ENCODE measurements at regions not wholly inside any gene's neighbourhood (a gene's known extent, or its start where the extent isn't known, plus 50 kb on each side); places are given as distances from the start of the nearest gene placed in this dataset.

DNA sequence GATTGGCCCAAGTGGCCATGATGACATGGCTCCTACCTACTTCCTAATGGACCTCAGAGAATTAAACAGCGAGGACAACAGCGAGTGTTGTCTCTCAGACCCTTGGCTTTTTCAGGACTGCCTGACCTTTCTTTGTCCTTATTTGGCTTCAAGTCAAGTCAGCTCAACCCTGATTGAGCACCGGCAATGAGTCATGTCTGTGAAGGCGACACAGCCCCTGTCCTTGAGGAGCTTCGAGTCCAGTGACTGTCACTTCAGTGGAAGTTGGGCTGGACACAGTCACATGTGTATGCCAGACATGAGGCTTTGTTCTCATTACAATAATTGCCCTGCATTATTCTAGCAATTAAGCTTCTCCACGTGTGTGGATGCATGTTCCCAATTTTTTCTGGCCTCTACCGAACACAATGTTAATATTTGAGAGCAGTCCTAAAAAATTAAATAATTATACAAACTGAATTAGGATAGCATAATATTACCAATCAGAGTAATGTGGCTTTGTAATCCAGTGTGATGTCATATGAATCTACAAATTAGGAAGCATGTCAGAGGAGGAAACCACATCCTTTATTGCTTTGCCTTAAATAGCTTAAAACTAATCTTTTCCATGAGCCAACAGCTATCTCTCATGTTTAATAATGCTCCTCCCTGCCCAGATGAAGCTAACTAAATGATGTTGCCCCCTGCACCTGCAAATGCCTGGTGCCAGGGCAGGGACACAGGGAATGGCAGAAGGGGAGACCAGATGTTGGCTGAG, 178.6 kb downstream of the CDH26 start:
- no peak overlapping the region for H3K4me3 ChIP-seq (ENCODE audit: low read depth, low read length)
- DNase-seq (ENCODE audit: low read depth), result no peak
- TF ChIP-seq, protein P1, sequence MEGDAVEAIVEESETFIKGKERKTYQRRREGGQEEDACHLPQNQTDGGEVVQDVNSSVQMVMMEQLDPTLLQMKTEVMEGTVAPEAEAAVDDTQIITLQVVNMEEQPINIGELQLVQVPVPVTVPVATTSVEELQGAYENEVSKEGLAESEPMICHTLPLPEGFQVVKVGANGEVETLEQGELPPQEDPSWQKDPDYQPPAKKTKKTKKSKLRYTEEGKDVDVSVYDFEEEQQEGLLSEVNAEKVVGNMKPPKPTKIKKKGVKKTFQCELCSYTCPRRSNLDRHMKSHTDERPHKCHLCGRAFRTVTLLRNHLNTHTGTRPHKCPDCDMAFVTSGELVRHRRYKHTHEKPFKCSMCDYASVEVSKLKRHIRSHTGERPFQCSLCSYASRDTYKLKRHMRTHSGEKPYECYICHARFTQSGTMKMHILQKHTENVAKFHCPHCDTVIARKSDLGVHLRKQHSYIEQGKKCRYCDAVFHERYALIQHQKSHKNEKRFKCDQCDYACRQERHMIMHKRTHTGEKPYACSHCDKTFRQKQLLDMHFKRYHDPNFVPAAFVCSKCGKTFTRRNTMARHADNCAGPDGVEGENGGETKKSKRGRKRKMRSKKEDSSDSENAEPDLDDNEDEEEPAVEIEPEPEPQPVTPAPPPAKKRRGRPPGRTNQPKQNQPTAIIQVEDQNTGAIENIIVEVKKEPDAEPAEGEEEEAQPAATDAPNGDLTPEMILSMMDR (conservative IDR thresholded peaks at IDR 0.05; ENCODE audit: low read depth, low read length), result no peak

DNA sequence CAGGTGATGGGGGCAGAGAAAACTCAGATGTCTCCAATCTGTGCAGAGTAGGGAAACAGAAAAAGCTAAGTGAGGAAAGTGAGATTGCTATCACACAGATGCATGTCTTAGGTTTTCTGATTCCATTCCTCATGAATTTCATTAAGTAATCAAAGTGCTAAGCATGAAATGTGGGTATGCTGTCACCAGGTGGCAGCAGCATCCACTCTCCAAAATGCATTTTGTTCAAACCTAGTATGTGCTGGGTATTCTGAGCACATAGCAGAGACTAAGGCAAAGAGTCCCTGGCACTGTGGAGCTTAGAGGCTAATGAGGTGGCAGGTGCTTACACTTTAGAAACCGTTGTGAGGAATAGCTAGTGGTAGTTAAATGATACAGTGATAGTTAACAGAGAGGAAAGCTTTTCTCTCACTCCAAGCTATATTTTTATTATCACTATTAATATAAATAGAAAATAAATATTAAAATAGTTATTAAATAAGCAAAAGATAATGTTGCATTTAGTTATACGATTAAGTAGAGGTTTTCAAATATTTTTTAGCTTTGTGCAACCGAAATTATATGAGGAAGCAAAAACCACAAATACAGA, 179.5 kb downstream of the CDH26 start:
- peak; percentile 2 for DNase-seq (ENCODE audit: low read depth)
- TF ChIP-seq, protein P1 (conservative IDR thresholded peaks at IDR 0.05; ENCODE audit: low read depth, low read length), result peak; percentile 30
- H3K4me3 ChIP-seq (ENCODE audit: low read depth, low read length), result no peak overlapping the region

DNA sequence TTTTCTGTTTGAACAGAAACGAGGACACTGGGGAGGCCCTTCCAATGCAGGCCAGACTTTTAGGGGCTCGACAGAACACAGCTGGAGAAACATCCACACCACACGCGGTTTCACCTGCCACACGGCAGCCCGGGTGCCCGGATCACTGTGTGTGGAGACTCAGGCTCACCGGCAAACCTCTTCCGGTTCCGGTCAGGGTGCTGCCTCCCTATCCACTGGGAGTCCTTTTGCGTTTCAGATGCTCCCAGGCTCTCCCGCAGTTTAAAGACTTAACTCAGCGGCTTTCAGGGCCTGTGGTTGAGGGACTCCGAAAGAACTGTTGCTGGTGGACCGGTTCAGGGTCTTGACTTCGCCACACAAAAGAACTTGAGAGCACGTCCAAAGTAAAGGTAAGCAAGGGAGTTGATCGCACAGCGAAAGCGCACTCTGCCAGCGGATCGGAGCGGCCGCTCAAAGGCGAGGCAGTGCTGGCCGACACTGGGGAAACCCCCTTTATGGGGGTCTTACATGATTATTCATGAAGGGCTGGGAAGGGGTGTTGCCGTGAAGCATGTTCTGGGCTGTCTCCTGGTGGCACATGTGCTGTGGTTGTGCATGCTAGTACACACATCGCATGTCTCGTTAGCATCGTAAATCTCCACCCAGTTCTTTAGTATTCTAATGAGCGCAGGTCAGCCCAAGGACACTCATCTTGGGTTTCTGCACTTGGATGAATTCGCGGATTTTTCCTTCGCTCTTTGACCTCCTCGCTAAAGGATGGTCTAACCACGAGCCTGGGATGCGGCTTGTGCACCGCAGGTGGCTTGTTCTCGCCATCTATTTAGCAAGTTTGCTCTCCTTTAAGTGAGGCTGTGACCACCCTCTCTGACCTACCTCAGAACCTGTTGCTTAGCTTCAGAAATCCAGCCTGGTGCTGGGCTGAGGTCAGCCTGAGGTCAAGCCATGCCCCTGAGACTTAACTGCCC, 180.3 kb downstream of the CDH26 start:
- H3K4me3 ChIP-seq (ENCODE audit: low read depth, low read length), result peak overlapping the region; percentile 18
- TF ChIP-seq, protein P1 (conservative IDR thresholded peaks at IDR 0.05; ENCODE audit: low read depth, low read length), result no peak
- DNase-seq (ENCODE audit: low read depth), result peak; percentile 32

DNA sequence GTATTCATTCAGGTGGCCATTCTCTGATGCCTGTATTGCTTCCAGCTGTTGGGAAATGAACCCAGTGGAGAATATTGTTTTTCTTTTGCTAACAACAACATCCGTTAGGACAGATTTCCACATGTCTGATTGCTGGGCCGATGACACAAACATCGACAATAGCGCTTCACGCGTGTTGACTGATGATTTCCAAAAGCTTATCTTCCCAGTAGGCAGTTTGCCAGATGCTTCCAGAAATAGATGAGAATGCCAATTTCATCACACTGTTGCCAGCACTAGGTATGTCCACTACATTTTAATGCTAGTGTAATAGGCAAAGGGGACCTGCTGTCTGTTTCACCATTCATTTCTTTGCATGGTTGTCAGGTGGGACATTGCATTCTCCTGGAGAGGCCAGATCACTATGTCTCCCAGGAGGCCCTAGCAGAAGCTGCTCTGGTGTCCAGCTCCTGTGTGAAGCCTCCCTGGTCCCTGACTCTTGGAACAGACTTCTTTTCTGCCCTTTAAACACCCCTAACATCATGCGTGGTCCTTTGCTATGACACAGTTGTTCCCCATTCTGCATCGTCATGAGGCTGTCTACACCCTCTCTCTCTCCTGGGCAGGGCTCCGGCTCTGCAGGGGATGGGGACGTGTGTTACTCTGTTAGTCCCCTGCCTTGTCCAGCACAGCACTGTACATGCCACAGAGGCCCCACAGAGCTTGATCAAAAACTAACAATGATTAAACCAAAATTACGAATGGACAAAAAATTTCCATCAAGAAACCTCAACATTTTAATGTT, 181.6 kb downstream of the CDH26 start:
- DNase-seq (ENCODE audit: low read depth), result peak; percentile 3
- no peak overlapping the region for H3K4me3 ChIP-seq (ENCODE audit: low read depth, low read length)
- TF ChIP-seq, protein P1 (conservative IDR thresholded peaks at IDR 0.05; ENCODE audit: low read depth, low read length), result no peak

DNA sequence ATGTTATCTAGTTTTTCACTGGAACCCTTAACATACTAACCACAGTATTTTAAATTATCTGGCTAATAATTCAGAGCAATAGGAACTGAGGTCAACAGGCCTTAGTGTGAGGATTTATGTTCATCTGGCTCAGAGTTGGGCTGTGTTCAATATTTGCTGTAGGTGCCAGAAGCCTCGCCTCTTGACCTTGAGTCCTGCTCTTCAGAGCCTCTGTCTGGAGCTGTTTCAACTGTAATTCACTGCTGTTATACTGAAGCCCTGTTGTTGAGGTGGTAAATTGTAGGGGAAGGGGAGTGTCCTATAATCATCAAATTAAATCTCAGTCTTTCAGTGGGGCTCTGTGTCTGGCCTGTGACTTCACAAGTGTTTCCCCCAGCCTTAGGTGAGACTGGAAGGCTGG, 184.4 kb downstream of the CDH26 start:
- DNase-seq (ENCODE audit: low read depth), result no peak
- TF ChIP-seq, protein P1 (conservative IDR thresholded peaks at IDR 0.05; ENCODE audit: low read depth, low read length), result no peak
- no peak overlapping the region for H3K4me3 ChIP-seq (ENCODE audit: low read depth, low read length)

DNA sequence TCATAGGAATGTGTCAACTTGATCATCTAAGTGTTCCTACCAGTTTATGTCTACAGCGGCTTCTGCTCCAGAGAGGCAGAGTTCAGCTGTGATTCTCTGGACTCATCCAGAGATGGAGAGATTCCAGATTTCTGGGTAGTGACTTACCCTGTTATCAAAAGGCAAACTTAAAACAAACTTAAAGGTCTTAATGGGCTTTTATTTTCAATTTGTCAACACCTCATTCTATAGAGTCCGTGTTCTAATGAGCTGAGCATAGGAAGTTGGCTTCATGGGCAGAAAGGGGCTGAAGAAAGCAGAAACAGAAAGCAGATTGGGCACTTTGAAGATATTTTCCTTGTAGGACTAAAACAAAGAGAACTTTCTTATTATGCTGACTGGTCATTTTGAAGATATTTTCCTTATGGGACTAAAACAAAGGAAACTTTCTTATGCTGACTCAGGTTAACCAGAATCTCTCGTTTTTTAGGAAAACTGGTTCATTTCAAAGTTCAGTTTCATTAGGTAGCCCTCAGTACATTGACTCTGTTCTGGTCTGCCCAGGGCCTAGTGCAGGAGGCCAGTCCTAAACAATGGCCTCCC, 185.1 kb downstream of the CDH26 start:
- no peak overlapping the region for H3K4me3 ChIP-seq (ENCODE audit: low read depth, low read length)
- TF ChIP-seq, protein P1 (conservative IDR thresholded peaks at IDR 0.05; ENCODE audit: low read depth, low read length), result no peak
- DNase-seq (ENCODE audit: low read depth), result no peak

All from choroid plexus epithelial cell (primary cell).